K562 (cell line): ENCODE measurements at regions not wholly inside any gene's neighbourhood (a gene's known extent, or its start where the extent isn't known, plus 50 kb on each side); places are given as distances from the start of the nearest gene placed in this dataset.
A peak's percentile ranks its signal among the peaks of the same experiment; 100 is the strongest.

ENCODE experiments used
- ATAC-seq: fragments of 200-7000 bp; cut with Tn5 transposase; 3 replicates; pipeline ENCODE4 v1.9.1; 2020; ENCODE audit warnings: moderate library complexity
- BruUV-seq: library from RNA; stranded (reverse); fragments of 400-500 nt; replicated peaks from 2 replicates; lab custom pipeline; 2021; lab: Mats Ljungman, UMichigan
- CTCF ChIA-PET: fragments of 300-600 bp; formaldehyde crosslinking; extraction: SDS; loops from one replicate; lab custom pipeline; 2021; ENCODE audit warnings: low intra/inter-chr PET ratio; lab: Yijun Ruan, JAX
- POLR2A ChIA-PET: fragments of 300-600, 350-650 bp; sonication (Branson Sonifier 250); formaldehyde crosslinking; extraction: SDS; loops from one replicate; lab custom pipeline; 2021; ENCODE audit warnings: antibody characterized with exemption, inconsistent platforms; lab: Yijun Ruan, JAX
- DNase-seq, 4 experiments: peaks; one replicate each; pipeline versions ENCODE4 v3.0.0 to v3.0.0-alpha.2; 2011 to 2018; ENCODE audit warnings: low spot score in 3 of 4, mixed read lengths in 3 of 4; ENCODE audit errors: extremely low read depth in 1 of 4
- FAIRE-seq: peaks from 2 replicates; lab custom pipeline; 2011; peaks lifted over from hg19 to GRCh38; lab: Jason Lieb, UNC
- H2AFZ ChIP-seq: 2 replicates; pipeline ENCODE4 v1.6.0; 2011; ENCODE audit warnings: low read depth, low read length, control low read depth, inconsistent platforms
- H3K27ac ChIP-seq: fragments of 200-600 bp; 3 replicates; pipeline ENCODE4 v1.8.0; 2011; ENCODE audit warnings: low read depth, mild to moderate bottlenecking, control low read depth, inconsistent platforms, low read length, moderate library complexity, mixed read lengths; ENCODE audit errors: extremely low read depth
- H3K27me3 ChIP-seq, 2 experiments: fragments of 300-600 bp in 1 of 2; 2 replicates in 1 of 2; 3 replicates in 1 of 2; pipeline versions ENCODE4 v1.6.0 to v1.8.0; 2011; ENCODE audit warnings: inconsistent platforms in 2 of 2, low read length in 2 of 2, mild to moderate bottlenecking in 1 of 2, mixed read lengths in 1 of 2, moderate library complexity in 1 of 2; ENCODE audit not compliant: control insufficient read depth in 2 of 2, insufficient read depth in 2 of 2
- H3K36me3 ChIP-seq: fragments of 300-600 bp; 3 replicates; pipeline ENCODE4 v1.8.0; 2011; ENCODE audit warnings: mild to moderate bottlenecking, low read length, inconsistent platforms; ENCODE audit not compliant: control insufficient read depth, insufficient read depth
- H3K4me1 ChIP-seq, 2 experiments: fragments of 200-600 bp in 1 of 2; replicated peaks in 1 of 2; 2 replicates in 1 of 2; 3 replicates in 1 of 2; pipeline versions ENCODE4 v1.5.1 to v1.8.0; 2011; ENCODE audit warnings: inconsistent platforms in 2 of 2, low read length in 2 of 2, mild to moderate bottlenecking in 1 of 2, mixed read lengths in 1 of 2, moderate library complexity in 1 of 2; ENCODE audit not compliant: control insufficient read depth in 2 of 2, insufficient read depth in 2 of 2
- H3K4me2 ChIP-seq: 2 replicates; pipeline ENCODE4 v1.6.1; 2011; ENCODE audit warnings: low read length, control low read depth, inconsistent platforms, mixed read lengths; ENCODE audit not compliant: insufficient read depth
- H3K4me3 ChIP-seq: fragments of 200-600 bp; sonication (generic), shearing (Covaris generic); 2 replicates; pipeline ENCODE4 v1.5.1; 2016; ENCODE audit warnings: control low read depth, inconsistent platforms
- H3K79me2 ChIP-seq: fragments of 200-600 bp; 3 replicates; pipeline ENCODE4 v1.8.0; 2011; ENCODE audit warnings: low read length, inconsistent platforms; ENCODE audit not compliant: control insufficient read depth, insufficient read depth
- H3K9ac ChIP-seq, 2 experiments: 2 replicates each; pipeline versions ENCODE4 v1.6.0 to v1.6.1; 2011; ENCODE audit warnings: low read depth in 2 of 2, low read length in 2 of 2, control low read depth in 1 of 2, inconsistent platforms in 1 of 2, mild to moderate bottlenecking in 1 of 2, mixed read lengths in 1 of 2; ENCODE audit not compliant: insufficient read depth in 1 of 2
- H3K9me1 ChIP-seq: one replicate; pipeline ENCODE4 v1.6.0; 2011; ENCODE audit warnings: inconsistent platforms, mild to moderate bottlenecking, low read length, moderate library complexity; ENCODE audit not compliant: control insufficient read depth, insufficient read depth
- H3K9me3 ChIP-seq: replicated peaks from 2 replicates; pipeline ENCODE4 v1.5.1; 2011; ENCODE audit warnings: low read depth, low read length, inconsistent platforms; ENCODE audit not compliant: control insufficient read depth, insufficient read depth
- H4K20me1 ChIP-seq: replicated peaks from 2 replicates; pipeline ENCODE4 v1.6.1; 2011; ENCODE audit warnings: low read length, inconsistent platforms, mixed read lengths; ENCODE audit not compliant: control insufficient read depth, insufficient read depth
- C11orf30 ChIP-seq: fragments of 450-650 bp; IDR thresholded peaks from 2 replicates; pipeline ENCODE4 v1.6.1; 2016; ENCODE audit warnings: low read depth, mild to moderate bottlenecking
- FUS ChIP-seq: fragments of 200-400 bp; formaldehyde crosslinking; optimal IDR thresholded peaks from 2 replicates; pipeline ENCODE3; 2017; ENCODE audit warnings: low read depth, low read length
- GABPB2 ChIP-seq: fragments of 250-450 bp; sonication (Bioruptor Pico); conservative IDR thresholded peaks from 2 replicates; pipeline ENCODE4 v1.5.1; 2021; ENCODE audit warnings: mild to moderate bottlenecking
- HNRNPL ChIP-seq: fragments of 200-400 bp; formaldehyde crosslinking; IDR thresholded peaks from 2 replicates; pipeline ENCODE4 v1.6.1; 2017; ENCODE audit warnings: low read depth, mild to moderate bottlenecking, low read length
- KLF1 ChIP-seq: fragments of 450-650 bp; IDR thresholded peaks from 2 replicates; pipeline ENCODE4 v1.6.1; 2016; ENCODE audit warnings: missing genetic modification characterization, missing compliant biosample characterization
- KLF6 ChIP-seq: fragments of 250-450 bp; sonication (Bioruptor Pico); IDR thresholded peaks from 2 replicates; pipeline ENCODE4 v1.4.0; 2020; ENCODE audit warnings: mild to moderate bottlenecking, moderate library complexity, borderline replicate concordance
- MED1 ChIP-seq: sonication (generic); formaldehyde crosslinking; IDR thresholded peaks from 2 replicates; pipeline ENCODE4 v1.8.1; 2023; ENCODE audit warnings: missing genetic modification reagents, borderline replicate concordance
- NFATC3 ChIP-seq: fragments of 450-650 bp; IDR thresholded peaks from 2 replicates; pipeline ENCODE4 v1.6.1; 2017; ENCODE audit warnings: mild to moderate bottlenecking
- NFE2L1 ChIP-seq: fragments of 450-650 bp; IDR thresholded peaks from 2 replicates; pipeline ENCODE4 v1.6.1; 2016; ENCODE audit warnings: missing genetic modification characterization, low read depth, mild to moderate bottlenecking, missing compliant biosample characterization, moderate library complexity, borderline replicate concordance
- PPARD ChIP-seq: fragments of 250-450 bp; sonication (Bioruptor Pico); IDR thresholded peaks from 2 replicates; pipeline ENCODE4 v1.8.0; 2022; ENCODE audit warnings: inconsistent platforms, mild to moderate bottlenecking, moderate library complexity
- SIX5 ChIP-seq, 2 experiments: IDR thresholded peaks; 2 replicates each; pipeline ENCODE4 v1.6.1; 2011; ENCODE audit warnings: low read length in 2 of 2, borderline replicate concordance in 1 of 2, low read depth in 1 of 2, mild to moderate bottlenecking in 1 of 2, moderate library complexity in 1 of 2; ENCODE audit not compliant: insufficient read depth in 1 of 2
- THAP7 ChIP-seq: fragments of 250-450 bp; sonication (Bioruptor Pico); IDR thresholded peaks from 2 replicates; pipeline ENCODE4 v1.5.0; 2021
- XRCC4 ChIP-seq: IDR thresholded peaks from one replicate; pipeline ENCODE4 v1.6.1; 2011; ENCODE audit not compliant: insufficient read depth, insufficient read length; ENCODE audit errors: extremely low read depth
- ZNF316 ChIP-seq: fragments of 450-650 bp; IDR thresholded peaks from 2 replicates; pipeline ENCODE4 v1.6.1; 2016
- WGBS: fragments of 100-300 bp; shearing (Covaris generic); methylation state at CpG from one replicate; pipeline ENCODE4 v1.1.6; 2016; ENCODE audit warnings: low coverage, mixed read lengths; ENCODE audit not compliant: insufficient coverage; ENCODE audit errors: missing lambda C conversion rate; 5-methylcytosine and 5-hydroxymethylcytosine counted together
- in situ Hi-C: fragments of 300-500 bp; cut with MboI; formaldehyde crosslinking; loops from 4 replicates; pipeline ENCODE4 v1.15.0; 2018; ENCODE audit warnings: inconsistent platforms, mixed read lengths
- intact Hi-C: fragments of 100-400 bp; cut with micrococcal nuclease; formaldehyde crosslinking; loops from 2 replicates; pipeline ENCODE4 v1.14.2; 2022
- TF ChIP-seq, protein P1 (sequence below): IDR thresholded peaks from 2 replicates; pipeline ENCODE4 v1.6.1; 2011; ENCODE audit not compliant: insufficient read length; ENCODE audit errors: extremely low read depth

GRCh38 chr22:48811885-48812284 is 1015.8 kb downstream of the BRD1 start:
- DNase-seq: no peak
- Histone ChIP-seq H3K27me3 (no peaks in the 10 kb centered on the region), H4K20me1 (no peaks in the 10 kb centered on the region)
- TF ChIP-seq ZNF316 (peak; percentile 25; the same call in 1 of the 2 replicates), XRCC4 (no peak), NFE2L1 (tag) (no peak), NFATC3 (no peak), C11orf30 (0 out of 2 replicates have a peak, but pooled peaks have one; percentile 19)
- TF ChIP-seq, all 486 proteins: peak for 2
- Histone ChIP-seq H3K4me1 (no peaks in the 10 kb centered on the region), H3K36me3 (no peaks in the 10 kb centered on the region), H3K4me2 (no peak overlapping the region), H3K4me3 (no peak overlapping the region), H3K9me3 (no peaks in the 10 kb centered on the region), H3K79me2 (no peaks in the 10 kb centered on the region), H3K27ac (no peak overlapping the region), H3K9me1 (no peaks in the 10 kb centered on the region), H2AFZ (no peak overlapping the region), H3K9ac (no peak overlapping the region)
- in situ Hi-C loops: no loop called here
- CTCF ChIA-PET: no interaction called here
- FAIRE-seq (no peak), ATAC-seq (no peak)
- POLR2A ChIA-PET: no interaction called here
- BruUV-seq: no TSS peak
- intact Hi-C loops: no loop called here
- 0% methylated on average over 7 of the region's 7 CpGs for WGBS

DNA sequence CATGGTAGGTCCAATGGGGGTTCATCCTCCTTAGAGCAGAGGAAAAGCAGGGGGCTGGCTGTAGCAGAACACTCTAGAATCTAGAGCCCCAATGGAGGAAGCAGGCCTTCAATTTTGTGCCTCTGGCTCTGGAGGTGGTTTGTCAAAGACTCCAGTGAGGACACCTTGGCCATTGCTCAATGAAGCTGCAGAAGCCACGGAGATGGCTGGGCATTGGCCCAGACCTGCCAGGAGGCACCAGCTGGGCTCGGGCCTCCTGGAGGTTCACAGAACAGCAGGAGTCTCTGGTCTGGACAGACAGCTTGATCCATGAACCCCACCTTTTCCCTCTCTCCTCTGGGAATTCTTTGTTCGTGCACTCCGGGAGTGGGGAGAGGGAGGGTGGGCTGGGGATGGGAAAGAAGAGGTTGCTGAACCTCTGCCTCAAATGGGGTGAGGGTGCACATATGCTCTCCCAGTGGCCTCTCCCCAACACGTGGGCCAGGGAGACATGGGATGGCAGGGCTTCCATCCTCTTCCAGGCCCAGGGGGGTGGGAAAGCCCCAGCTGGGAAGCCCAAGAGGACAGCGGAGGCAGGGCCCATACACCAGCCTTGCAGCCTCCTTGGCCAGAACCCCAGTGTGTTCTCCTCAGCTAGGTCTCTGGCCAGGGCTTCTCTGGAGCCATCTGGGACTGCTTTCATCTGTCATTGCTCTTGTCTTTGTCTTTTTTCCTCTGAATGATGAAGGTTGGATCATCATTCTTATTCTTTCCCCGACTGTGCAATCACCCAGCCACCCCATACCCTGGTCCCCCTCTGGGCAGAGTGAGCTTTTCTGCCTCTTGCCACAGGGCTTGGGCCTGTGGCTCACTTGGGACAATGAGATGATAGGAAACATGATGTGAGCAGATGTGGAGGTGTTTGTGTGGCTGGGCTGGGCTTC is 1019.4 kb downstream of the BRD1 start:
- intact Hi-C loops (no loop called here), in situ Hi-C loops (no loop called here)
- H3K9me3 ChIP-seq: no peaks in the 10 kb centered on the region
- 0% methylated on average over 3 of the region's 7 CpGs for WGBS
- H3K9me1 ChIP-seq: no peaks in the 10 kb centered on the region
- peaks cover 0 to 15% of the 10 kb centered on the region in 2 experiments; a peak in 2 of 5 replicates for H3K27me3 ChIP-seq
- FAIRE-seq: no peak
- ChIA-PET CTCF (no interaction called here), POLR2A (no interaction called here)
- H3K4me2 ChIP-seq: no peak overlapping the region
- no peak overlapping the region for H3K9ac ChIP-seq
- H3K79me2 ChIP-seq: no peaks in the 10 kb centered on the region
- H3K27ac ChIP-seq: no peak overlapping the region
- BruUV-seq: no TSS peak
- no peak for DNase-seq
- ATAC-seq: no peak
- no peaks in the 10 kb centered on the region for H4K20me1 ChIP-seq
- no peak overlapping the region for H3K4me3 ChIP-seq
- H3K36me3 ChIP-seq: no peaks in the 10 kb centered on the region
- no peak overlapping the region for H2AFZ ChIP-seq
- H3K4me1 ChIP-seq: no peaks in the 10 kb centered on the region
- TF ChIP-seq GABPB2 (CRISPR knock-in tag): no peak
- TF ChIP-seq SIX5 (IDR thresholded peaks at IDR 0.05; ENCODE audit: borderline replicate concordance in 1 of 2, insufficient read depth in 1 of 2, low read depth in 1 of 2, low read length in 2 of 2): no peak
- no peak for TF ChIP-seq MED1 (CRISPR knock-in tag)
- TF ChIP-seq, protein P1, sequence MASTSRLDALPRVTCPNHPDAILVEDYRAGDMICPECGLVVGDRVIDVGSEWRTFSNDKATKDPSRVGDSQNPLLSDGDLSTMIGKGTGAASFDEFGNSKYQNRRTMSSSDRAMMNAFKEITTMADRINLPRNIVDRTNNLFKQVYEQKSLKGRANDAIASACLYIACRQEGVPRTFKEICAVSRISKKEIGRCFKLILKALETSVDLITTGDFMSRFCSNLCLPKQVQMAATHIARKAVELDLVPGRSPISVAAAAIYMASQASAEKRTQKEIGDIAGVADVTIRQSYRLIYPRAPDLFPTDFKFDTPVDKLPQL: no peak
- no peak for TF ChIP-seq PPARD (CRISPR knock-in tag)
- no peak for TF ChIP-seq FUS
- no peak for TF ChIP-seq KLF1
- TF ChIP-seq KLF6 (CRISPR knock-in tag): no peak
- TF ChIP-seq HNRNPL: no peak
- no peak for TF ChIP-seq THAP7 (CRISPR knock-in tag)
